ENCODE measurements at regions not wholly inside any gene's neighbourhood (a gene's known extent, or its start where the extent isn't known, plus 50 kb on each side); places are given as distances from the start of the nearest gene placed in this dataset.

- DNase-seq (ENCODE audit: low read depth in 2 of 2), result peak; percentile 11 to 85
- no peak for TF ChIP-seq CTCF (IDR thresholded peaks at IDR 0.05; ENCODE audit: low read depth, low read length)
- H3K4me3 ChIP-seq (replicated peaks in 1 of 2; ENCODE audit: low read depth in 2 of 2, low read length in 2 of 2), result no peak overlapping the region
Observed at GRCh38 chr3:95302044-95302443, 1239.2 kb downstream of the NSUN3 start.

GRCh38 chr3:95310560-95310959, 1247.7 kb downstream of the NSUN3 start:
- no peak overlapping the region for H3K4me3 ChIP-seq (replicated peaks in 1 of 2; ENCODE audit: low read depth in 2 of 2, low read length in 2 of 2)
- TF ChIP-seq CTCF (IDR thresholded peaks at IDR 0.05; ENCODE audit: low read depth, low read length), result no peak
- DNase-seq (ENCODE audit: low read depth in 2 of 2), result no peak

- no peak for DNase-seq (ENCODE audit: low read depth in 2 of 2)
Observed at GRCh38 chr3:95311272-95311671, 1248.4 kb downstream of the NSUN3 start.

GRCh38 chr3:95312650-95313049, 1249.8 kb downstream of the NSUN3 start:
- no peak for DNase-seq (ENCODE audit: low read depth in 2 of 2)
- no peak overlapping the region for H3K4me3 ChIP-seq (replicated peaks in 1 of 2; ENCODE audit: low read depth in 2 of 2, low read length in 2 of 2)
- no peak for TF ChIP-seq CTCF (IDR thresholded peaks at IDR 0.05; ENCODE audit: low read depth, low read length)

More at GRCh38 chr3:95311272-95311671, 1248.4 kb downstream of the NSUN3 start:
- no peak overlapping the region for H3K4me3 ChIP-seq (replicated peaks in 1 of 2; ENCODE audit: low read depth in 2 of 2, low read length in 2 of 2)
- TF ChIP-seq CTCF (IDR thresholded peaks at IDR 0.05; ENCODE audit: low read depth, low read length), result no peak

DNA sequence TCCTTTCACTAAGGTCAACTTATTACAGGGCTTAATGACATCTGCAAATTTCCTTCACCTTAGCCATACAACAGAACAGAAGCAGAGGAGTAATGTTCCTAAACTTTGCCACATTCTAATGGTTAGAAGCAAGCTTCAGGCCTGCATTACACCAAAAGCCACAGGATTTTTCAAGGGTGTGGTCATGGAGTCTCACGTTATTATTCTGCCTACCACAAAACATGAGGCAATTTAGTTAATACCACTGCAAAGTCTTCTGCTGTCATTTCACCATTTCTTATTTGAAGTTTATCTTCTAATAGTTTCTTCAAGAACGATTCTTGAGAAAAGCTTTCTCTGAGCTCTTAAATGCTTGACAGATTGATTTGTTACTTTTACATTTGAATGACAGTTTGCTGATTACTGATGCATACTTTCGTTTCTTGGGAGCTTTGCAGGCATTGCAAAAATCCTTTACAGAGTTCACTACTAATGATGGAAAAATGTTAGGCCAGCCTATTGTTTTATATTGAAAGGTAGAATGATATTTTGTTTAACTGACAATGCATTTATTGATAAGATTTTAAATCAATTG, 1257.1 kb downstream of the NSUN3 start:
- DNase-seq (ENCODE audit: low read depth in 2 of 2), result peak in 1 of 2 donors; percentile 44
- TF ChIP-seq CTCF (IDR thresholded peaks at IDR 0.05; ENCODE audit: low read depth, low read length), result no peak
- H3K4me3 ChIP-seq (replicated peaks in 1 of 2; ENCODE audit: low read depth in 2 of 2, low read length in 2 of 2), result no peak overlapping the region

- DNase-seq (ENCODE audit: low read depth in 2 of 2), result no peak
- no peak for TF ChIP-seq CTCF (IDR thresholded peaks at IDR 0.05; ENCODE audit: low read depth, low read length)
- no peak overlapping the region for H3K4me3 ChIP-seq (replicated peaks in 1 of 2; ENCODE audit: low read depth in 2 of 2, low read length in 2 of 2)
Observed at GRCh38 chr3:95327478-95327877, 1264.6 kb downstream of the NSUN3 start.

DNA sequence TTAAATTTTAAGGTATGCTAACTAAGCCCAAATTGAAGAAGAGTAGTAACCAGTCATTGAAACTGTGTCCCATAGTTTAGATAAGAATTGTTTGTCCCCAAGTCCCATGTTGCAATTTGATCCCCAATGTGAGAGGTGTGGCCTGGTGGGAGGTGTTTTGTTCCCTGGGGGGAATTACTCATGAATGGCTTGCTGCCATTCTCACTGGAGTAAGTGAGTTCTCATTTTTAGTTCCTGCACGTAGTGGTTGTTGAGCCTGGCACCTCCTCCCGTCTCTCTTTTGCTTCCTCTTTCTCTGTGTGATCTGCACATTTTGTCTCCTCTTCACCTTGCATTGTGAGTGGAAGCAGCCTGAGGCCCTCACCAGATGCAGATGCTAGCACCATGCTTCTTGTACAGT, 1271.0 kb downstream of the NSUN3 start:
- no peak for TF ChIP-seq CTCF (IDR thresholded peaks at IDR 0.05; ENCODE audit: low read depth, low read length)
- peak in 1 of 2 donors; percentile 57 for DNase-seq (ENCODE audit: low read depth in 2 of 2)
- H3K4me3 ChIP-seq (replicated peaks in 1 of 2; ENCODE audit: low read depth in 2 of 2, low read length in 2 of 2), result no peak overlapping the region

Measured in cardiac fibroblast (primary cell).